Heart left ventricle (tissue), 16 donors: ENCODE measurements at regions not wholly inside any gene's neighbourhood (a gene's known extent, or its start where the extent isn't known, plus 50 kb on each side); places are given as distances from the start of the nearest gene placed in this dataset.

Source experiments
- ATAC-seq, 4 donors: fragments of 200-7000 bp; cut with Tn5 transposase; one replicate each; pipeline ENCODE4 v1.9.1; 2020 to 2022; ENCODE audit warnings: moderate library complexity in 4 of 4, mild to moderate bottlenecking in 3 of 4, moderate number of reproducible peaks in 1 of 4
- DNase-seq, 5 donors: peaks; one replicate each; pipeline ENCODE4 v3.0.0-alpha.2; 2020
- H3K27ac ChIP-seq, 12 donors: fragments of 200-600 bp; sonication (generic) in 4 of 12; one replicate each; pipeline versions ENCODE4 v1.5.0 to v1.8.0; 2016 to 2022; ENCODE audit warnings: mild to moderate bottlenecking in 2 of 12
- H3K27me3 ChIP-seq, 9 donors: fragments of 200-600 bp; sonication (generic) in 2 of 9; one replicate each; pipeline versions ENCODE4 v1.5.1 to v1.8.0; 2016 to 2022; ENCODE audit warnings: mild to moderate bottlenecking in 3 of 9
- H3K36me3 ChIP-seq, 9 donors: fragments of 200-600 bp; sonication (generic) in 2 of 9; one replicate each; pipeline versions ENCODE4 v1.5.0 to v1.8.0; 2018 to 2022; ENCODE audit warnings: mild to moderate bottlenecking in 2 of 9
- H3K4me1 ChIP-seq, 12 donors: fragments of 200-600 bp; sonication (generic) in 4 of 12; one replicate each; pipeline versions ENCODE4 v1.5.0 to v1.8.0; 2016 to 2022; ENCODE audit warnings: mild to moderate bottlenecking in 3 of 12
- H3K4me3 ChIP-seq, 12 donors: fragments of 200-600 bp; sonication (generic) in 4 of 12; one replicate each; pipeline versions ENCODE4 v1.5.0 to v1.8.0; 2017 to 2022; ENCODE audit warnings: mild to moderate bottlenecking in 9 of 12, moderate library complexity in 4 of 12
- H3K9me3 ChIP-seq, 12 donors: fragments of 200-600 bp; sonication (generic) in 4 of 12; one replicate each; pipeline versions ENCODE4 v1.5.0 to v1.8.0; 2016 to 2022; ENCODE audit warnings: mild to moderate bottlenecking in 1 of 12
- CTCF ChIP-seq, 12 donors: fragments of 200-600 bp; sonication (generic) in 4 of 12; IDR thresholded peaks; one replicate each; pipeline versions ENCODE4 v1.5.0 to v1.8.0; 2018 to 2022; ENCODE audit warnings: antibody characterized with exemption in 12 of 12, mild to moderate bottlenecking in 5 of 12
- POLR2A ChIP-seq, 2 donors: fragments of 450-650 bp; IDR thresholded peaks; one replicate each; pipeline ENCODE4 v1.6.1; 2017; ENCODE audit warnings: antibody characterized with exemption in 2 of 2, mild to moderate bottlenecking in 2 of 2, moderate library complexity in 2 of 2
- WGBS, 4 donors: extraction: QIAGEN DNeasy Blood & Tissue Kit in 2 of 4; methylation state at CpG; one replicate each; pipeline versions ENCODE4 v1.1.5 to v1.1.7; 2013 to 2018; 5-methylcytosine and 5-hydroxymethylcytosine counted together
- intact Hi-C, 10 donors: fragments of 100-400 bp; cut with DNase I; formaldehyde crosslinking; loops; one replicate each; pipeline versions ENCODE4 v1.11.1 to v1.14.2; 2022
- donor health status: ischemic (EF 13 %, LVEDD 7.1; RV severe dilation, severe dysfunction).
- donor health status: healthy with polysubstance abuse.
- donor health status: DM: no; HTN: yes; CAD: no.
- donor health status: DM: no; HTN: no; CAD: no.
- donor health status: ischemic (EF 25% LVEDD 6.9; RV normal size, moderate dysfunction).
- donor health status: ischemic (EF 25% LVEDD 5.7; RV mildly dilated, moderate dysfunction).
- donor health status: healthy.
- donor health status: DM: yes; HTN: yes; CAD: no.
- donor health status: ischemic (EF 35%, LVEDD 5.7; RV mildly dilated, moderate dysfunction).
- donor health status: nonischemic (EF 11% LVEDD 7.7; RV severe dilation, severe dysfunction).
- donor health status: DM: yes; HTN: yes; CAD: no.
- donor health status: PGD.
- donor health status: ischemic (EF 29% LVEDD 5.4; RV normal size, mild dysfunction).
- donor health status: nonischemic (EF 23%, LVEDD 6.1; RV moderate dilation, normal function).

GRCh38 chr1:30379684-30380624 lies 343.4 kb downstream of the MATN1 start:
- WGBS, 4 donors = 53 to 65% (median 60%) methylated on average over 8 to 13 of the region's 13 CpGs
- peaks cover 0 to 30% (median 4%) of the 10 kb centered on the region in 9 donors for H3K27me3 ChIP-seq

GRCh38 chr1:30378991-30379581 lies 344.3 kb downstream of the MATN1 start:
- H3K27ac ChIP-seq = no peak overlapping the region
- ATAC-seq (no peak), DNase-seq (no peak)
- intact Hi-C loops = loop anchor here in 2 of 10 donors (5.0 to 10.0 kb wide), 3 partner anchors 264 to 1142 kb away; partner anchors contain the start of gene PTPRU (in 1 of the 2)
- 46 to 56% (median 47%) methylated on average over 15 to 18 of the region's 18 CpGs for WGBS, 4 donors
- no peak overlapping the region for H3K4me3 ChIP-seq
- H3K4me1 ChIP-seq = peaks cover 0 to 6% (median 0%) of the 10 kb centered on the region in 12 donors
- H3K36me3 ChIP-seq = no peaks in the 10 kb centered on the region
- TF ChIP-seq POLR2A (IDR thresholded peaks at IDR 0.05) (no peak), CTCF (IDR thresholded peaks at IDR 0.05) (no peak)
- H3K9me3 ChIP-seq = no peaks in the 10 kb centered on the region
- peaks cover 0 to 34% (median 3%) of the 10 kb centered on the region in 9 donors for H3K27me3 ChIP-seq

More at GRCh38 chr1:30379684-30380624, 343.4 kb downstream of the MATN1 start:
- Histone ChIP-seq H3K4me1 (peaks cover 0 to 6% (median 0%) of the 10 kb centered on the region in 12 donors), H3K27ac (no peak overlapping the region), H3K9me3 (no peaks in the 10 kb centered on the region), H3K4me3 (no peak overlapping the region), H3K36me3 (no peaks in the 10 kb centered on the region)
- intact Hi-C loops = loop anchor here (1.0 to 10.0 kb wide), 13 partner anchors 265 to 1148 kb away; partner anchors contain the start of genes PTPRU (in 8 of the 10) and MECR (in 1 of the 10)
- DNase-seq = peak in 3 of 5 donors; percentile 43 to 47 (median 43)
- TF ChIP-seq POLR2A (IDR thresholded peaks at IDR 0.05) (no peak), CTCF (IDR thresholded peaks at IDR 0.05) (peak; percentile 72 to 94 (median 86))
- ATAC-seq = peak; percentile 32 to 82 (median 76)

- peaks cover 0 to 40% (median 3%) of the 10 kb centered on the region in 9 donors for H3K27me3 ChIP-seq
- no peak for ATAC-seq
- TF ChIP-seq CTCF (IDR thresholded peaks at IDR 0.05) = no peak
- no peak for TF ChIP-seq POLR2A (IDR thresholded peaks at IDR 0.05)
Observed at GRCh38 chr1:30378003-30378596, 345.3 kb downstream of the MATN1 start.

More at GRCh38 chr1:30378003-30378596, 345.3 kb downstream of the MATN1 start:
- intact Hi-C loops = loop anchor here in 2 of 10 donors (5.0 to 10.0 kb wide), 3 partner anchors 263 to 1141 kb away; partner anchors contain the start of gene PTPRU (in 1 of the 2)
- 69 to 79% (median 73%) methylated on average over 9 to 10 of the region's 10 CpGs for WGBS, 4 donors
- Histone ChIP-seq H3K4me1 (peaks cover 0 to 6% (median 0%) of the 10 kb centered on the region in 12 donors), H3K9me3 (no peaks in the 10 kb centered on the region), H3K36me3 (no peaks in the 10 kb centered on the region), H3K4me3 (no peak overlapping the region), H3K27ac (no peak overlapping the region)
- DNase-seq = no peak
